MCF 10A (cell line): ENCODE measurements at regions not wholly inside any gene's neighbourhood (a gene's known extent, or its start where the extent isn't known, plus 50 kb on each side); places are given as distances from the start of the nearest gene placed in this dataset.

Experiments used
- BruUV-seq: library from RNA; stranded (reverse); fragments of 400-500 nt; replicated peaks from 2 replicates; lab custom pipeline; 2021; lab: Mats Ljungman, UMichigan
- CTCF ChIA-PET: fragments of 300-600 bp; sonication (Branson Sonifier 250); formaldehyde crosslinking; extraction: SDS; loops from one replicate; lab custom pipeline; 2021; ENCODE audit warnings: antibody characterized with exemption, inconsistent platforms; lab: Yijun Ruan, JAX
- POLR2A ChIA-PET: fragments of 300-600, 350-650 bp; sonication (Branson Sonifier 250); formaldehyde crosslinking; extraction: SDS; loops from one replicate; lab custom pipeline; 2020; ENCODE audit warnings: antibody characterized with exemption, inconsistent platforms; lab: Yijun Ruan, JAX
- DNase-seq: peaks from one replicate; pipeline ENCODE4 v3.0.0-alpha.2; 2018; ENCODE audit not compliant: unreplicated experiment
- H3K27ac Mint-ChIP-seq: one replicate; pipeline ENCODE4 v1.8.0; 2022; ENCODE audit warnings: mild to moderate bottlenecking, low read depth, mixed read lengths; ENCODE audit not compliant: unreplicated experiment
- H3K27me3 Mint-ChIP-seq: one replicate; pipeline ENCODE4 v1.8.0; 2022; ENCODE audit warnings: mixed read lengths; ENCODE audit not compliant: insufficient read depth, unreplicated experiment
- H3K36me3 Mint-ChIP-seq: one replicate; pipeline ENCODE4 v1.8.0; 2022; ENCODE audit warnings: mild to moderate bottlenecking, moderate library complexity, mixed read lengths; ENCODE audit not compliant: insufficient read depth, unreplicated experiment
- H3K4me1 Mint-ChIP-seq: one replicate; pipeline ENCODE4 v1.8.0; 2022; ENCODE audit warnings: mixed read lengths; ENCODE audit not compliant: insufficient read depth, unreplicated experiment
- H3K4me3 Mint-ChIP-seq: one replicate; pipeline ENCODE4 v1.8.0; 2022; ENCODE audit warnings: mild to moderate bottlenecking, moderate library complexity, mixed read lengths; ENCODE audit not compliant: unreplicated experiment
- H3K9me3 Mint-ChIP-seq: one replicate; pipeline ENCODE4 v1.8.0; 2022; ENCODE audit warnings: mixed read lengths; ENCODE audit not compliant: unreplicated experiment
- CTCF ChIP-seq: fragments of 200-600 bp; IDR thresholded peaks from one replicate; pipeline ENCODE4 v1.8.0; 2022; ENCODE audit warnings: antibody characterized with exemption, mild to moderate bottlenecking; ENCODE audit not compliant: unreplicated experiment
- intact Hi-C: fragments of 100-400 bp; cut with micrococcal nuclease; formaldehyde crosslinking; loops from 2 replicates; pipeline ENCODE4 v1.14.1; 2022

- H3K9me3 Mint-ChIP-seq: peaks cover 7% of the 10 kb centered on the region
- ChIA-PET POLR2A (interaction anchor here (0.6 kb wide), 1 partner anchor 278 kb away, joined by 3 read pairs; no protein-coding TSS in a partner anchor), CTCF (no interaction called here)
- H3K4me1 Mint-ChIP-seq: no peaks in the 10 kb centered on the region
- no peak for DNase-seq
- H3K27ac Mint-ChIP-seq: no peak overlapping the region
- no TSS peak for BruUV-seq
- intact Hi-C loops: no loop called here
- H3K4me3 Mint-ChIP-seq: no peak overlapping the region
- TF ChIP-seq CTCF: no peak
- no peaks in the 10 kb centered on the region for H3K36me3 Mint-ChIP-seq
- H3K27me3 Mint-ChIP-seq: no peaks in the 10 kb centered on the region
Observed at GRCh38 chr11:70549386-70549785, 151.1 kb downstream of the CTTN start.

- POLR2A ChIA-PET: no interaction called here
- CTCF ChIA-PET: no interaction called here
- no TSS peak for BruUV-seq
Observed at GRCh38 chr11:70549796-70550195, 151.5 kb downstream of the CTTN start.

GRCh38 chr11:70550456-70551195, 152.3 kb downstream of the CTTN start:
- ChIA-PET CTCF (no interaction called here), POLR2A (no interaction called here)
- Mint-ChIP-seq H3K4me1 (no peaks in the 10 kb centered on the region), H3K4me3 (no peak overlapping the region), H3K27me3 (no peaks in the 10 kb centered on the region), H3K9me3 (peaks cover 18% of the 10 kb centered on the region), H3K27ac (no peak overlapping the region), H3K36me3 (no peaks in the 10 kb centered on the region)
- intact Hi-C loops: no loop called here
- DNase-seq: no peak
- BruUV-seq: no TSS peak
- TF ChIP-seq CTCF: no peak

More at GRCh38 chr11:70549796-70550195, 151.5 kb downstream of the CTTN start:
- H3K4me1 Mint-ChIP-seq: no peaks in the 10 kb centered on the region
- no peak for TF ChIP-seq CTCF
- H3K4me3 Mint-ChIP-seq: no peak overlapping the region
- peaks cover 11% of the 10 kb centered on the region for H3K9me3 Mint-ChIP-seq
- H3K27me3 Mint-ChIP-seq: no peaks in the 10 kb centered on the region
- intact Hi-C loops: no loop called here
- H3K27ac Mint-ChIP-seq: no peak overlapping the region
- DNase-seq: no peak
- no peaks in the 10 kb centered on the region for H3K36me3 Mint-ChIP-seq

GRCh38 chr11:70551351-70552166, 153.2 kb downstream of the CTTN start:
- H3K9me3 Mint-ChIP-seq: peaks cover 25% of the 10 kb centered on the region
- CTCF ChIA-PET: no interaction called here
- no peak for DNase-seq
- no peak overlapping the region for H3K4me3 Mint-ChIP-seq
- no peaks in the 10 kb centered on the region for H3K27me3 Mint-ChIP-seq
- no peaks in the 10 kb centered on the region for H3K36me3 Mint-ChIP-seq
- no peak overlapping the region for H3K27ac Mint-ChIP-seq
- no peaks in the 10 kb centered on the region for H3K4me1 Mint-ChIP-seq
- intact Hi-C loops: no loop called here
- TF ChIP-seq CTCF: no peak
- POLR2A ChIA-PET: no interaction called here
- BruUV-seq: no TSS peak
